Nephron progenitor cell (in vitro differentiated cells): ENCODE measurements at regions not wholly inside any gene's neighbourhood (a gene's known extent, or its start where the extent isn't known, plus 50 kb on each side); places are given as distances from the start of the nearest gene placed in this dataset.

Source experiments
- DNase-seq: peaks from one replicate; pipeline ENCODE4 v3.0.0; 2021
- H3K27ac Mint-ChIP-seq: 2 replicates; pipeline ENCODE4 v1.8.0; 2021; ENCODE audit warnings: mild to moderate bottlenecking, moderate library complexity, mixed read lengths
- H3K27me3 Mint-ChIP-seq: 2 replicates; pipeline ENCODE4 v1.8.0; 2021; ENCODE audit warnings: mild to moderate bottlenecking, low read depth, mixed read lengths; ENCODE audit not compliant: poor library complexity
- H3K36me3 Mint-ChIP-seq: 2 replicates; pipeline ENCODE4 v1.8.0; 2021; ENCODE audit warnings: low read depth, mixed read lengths
- H3K4me1 Mint-ChIP-seq: 2 replicates; pipeline ENCODE4 v1.8.0; 2021; ENCODE audit warnings: mixed read lengths
- H3K4me3 Mint-ChIP-seq: 2 replicates; pipeline ENCODE4 v1.8.0; 2021; ENCODE audit warnings: mild to moderate bottlenecking, moderate library complexity, mixed read lengths
- H3K9me3 Mint-ChIP-seq: 2 replicates; pipeline ENCODE4 v1.8.0; 2021; ENCODE audit warnings: mild to moderate bottlenecking, moderate library complexity, mixed read lengths
- CTCF ChIP-seq: fragments of 200-600 bp; sonication (generic); IDR thresholded peaks from 2 replicates; pipeline ENCODE4 v1.5.0; 2021; ENCODE audit warnings: antibody characterized with exemption

GRCh38 chr3:84092907-84093306 lies 865.9 kb upstream of the CADM2 start:
- no peaks in the 10 kb centered on the region for H3K36me3 Mint-ChIP-seq
- no peak overlapping the region for H3K27ac Mint-ChIP-seq
- no peaks in the 10 kb centered on the region for H3K4me1 Mint-ChIP-seq
- TF ChIP-seq CTCF, result no peak
- no peak for DNase-seq
- H3K27me3 Mint-ChIP-seq, result no peaks in the 10 kb centered on the region
- H3K4me3 Mint-ChIP-seq, result no peak overlapping the region
- H3K9me3 Mint-ChIP-seq, result peaks cover 6% of the 10 kb centered on the region

GRCh38 chr3:84096188-84096587 lies 862.6 kb upstream of the CADM2 start:
- H3K4me3 Mint-ChIP-seq, result no peak overlapping the region
- no peaks in the 10 kb centered on the region for H3K36me3 Mint-ChIP-seq
- no peaks in the 10 kb centered on the region for H3K27me3 Mint-ChIP-seq
- DNase-seq, result no peak
- no peaks in the 10 kb centered on the region for H3K4me1 Mint-ChIP-seq
- H3K9me3 Mint-ChIP-seq, result no peaks in the 10 kb centered on the region
- H3K27ac Mint-ChIP-seq, result no peak overlapping the region
- TF ChIP-seq CTCF, result no peak

GRCh38 chr3:84100861-84101260 lies 857.9 kb upstream of the CADM2 start:
- Mint-ChIP-seq H3K9me3 (no peaks in the 10 kb centered on the region), H3K4me3 (no peak overlapping the region), H3K4me1 (no peaks in the 10 kb centered on the region), H3K27me3 (no peaks in the 10 kb centered on the region), H3K36me3 (no peaks in the 10 kb centered on the region), H3K27ac (no peak overlapping the region)
- TF ChIP-seq CTCF, result no peak
- no peak for DNase-seq

GRCh38 chr3:84108442-84108971 lies 850.3 kb upstream of the CADM2 start:
- H3K9me3 Mint-ChIP-seq, result no peaks in the 10 kb centered on the region
- TF ChIP-seq CTCF, result no peak
- no peaks in the 10 kb centered on the region for H3K27me3 Mint-ChIP-seq

GRCh38 chr3:84109911-84110310 lies 848.9 kb upstream of the CADM2 start:
- no peaks in the 10 kb centered on the region for H3K27me3 Mint-ChIP-seq
- no peaks in the 10 kb centered on the region for H3K4me1 Mint-ChIP-seq
- TF ChIP-seq CTCF, result no peak
- no peak overlapping the region for H3K4me3 Mint-ChIP-seq
- no peaks in the 10 kb centered on the region for H3K9me3 Mint-ChIP-seq
- DNase-seq, result no peak
- no peak overlapping the region for H3K27ac Mint-ChIP-seq
- H3K36me3 Mint-ChIP-seq, result no peaks in the 10 kb centered on the region

More at GRCh38 chr3:84108442-84108971, 850.3 kb upstream of the CADM2 start:
- Mint-ChIP-seq H3K27ac (no peak overlapping the region), H3K4me1 (no peaks in the 10 kb centered on the region), H3K4me3 (no peak overlapping the region), H3K36me3 (no peaks in the 10 kb centered on the region)
- DNase-seq, result no peak

- Mint-ChIP-seq H3K9me3 (peaks cover 8% of the 10 kb centered on the region), H3K27me3 (no peaks in the 10 kb centered on the region), H3K27ac (no peak overlapping the region), H3K4me3 (no peak overlapping the region), H3K36me3 (no peaks in the 10 kb centered on the region), H3K4me1 (no peaks in the 10 kb centered on the region)
- no peak for TF ChIP-seq CTCF
- DNase-seq, result no peak
These were observed 848.0 kb upstream of the CADM2 start for GRCh38 chr3:84110787-84111186.
